Adipocyte (in vitro differentiated cells): ENCODE measurements at regions not wholly inside any gene's neighbourhood (a gene's known extent, or its start where the extent isn't known, plus 50 kb on each side); places are given as distances from the start of the nearest gene placed in this dataset.

Experiments
- DNase-seq: peaks from one replicate; pipeline ENCODE4 v3.0.0-alpha.2; 2015; ENCODE audit warnings: low read depth
- H3K27me3 ChIP-seq: replicated peaks from 2 replicates; pipeline ENCODE4 v1.7.0; 2013; ENCODE audit warnings: mild to moderate bottlenecking, low read length, moderate library complexity; ENCODE audit not compliant: control insufficient read depth, insufficient read depth
- H3K36me3 ChIP-seq: 2 replicates; pipeline ENCODE4 v1.7.0; 2013; ENCODE audit warnings: low read length, mild to moderate bottlenecking, moderate library complexity; ENCODE audit not compliant: control insufficient read depth, insufficient read depth, severe bottlenecking
- H3K4me1 ChIP-seq: 2 replicates; pipeline ENCODE4 v1.7.0; 2013; ENCODE audit warnings: mild to moderate bottlenecking, low read length, moderate library complexity; ENCODE audit not compliant: control insufficient read depth, insufficient read depth
- H3K4me3 ChIP-seq: 2 replicates; pipeline ENCODE4 v1.7.0; 2013; ENCODE audit warnings: mild to moderate bottlenecking, low read length, moderate library complexity
- H3K9ac ChIP-seq: 2 replicates; pipeline ENCODE4 v1.7.0; 2013; ENCODE audit warnings: mild to moderate bottlenecking, low read length, moderate library complexity
- H3K9me3 ChIP-seq: 2 replicates; pipeline ENCODE4 v1.7.0; 2013; ENCODE audit warnings: mild to moderate bottlenecking, low read length, moderate library complexity; ENCODE audit not compliant: control insufficient read depth

DNA sequence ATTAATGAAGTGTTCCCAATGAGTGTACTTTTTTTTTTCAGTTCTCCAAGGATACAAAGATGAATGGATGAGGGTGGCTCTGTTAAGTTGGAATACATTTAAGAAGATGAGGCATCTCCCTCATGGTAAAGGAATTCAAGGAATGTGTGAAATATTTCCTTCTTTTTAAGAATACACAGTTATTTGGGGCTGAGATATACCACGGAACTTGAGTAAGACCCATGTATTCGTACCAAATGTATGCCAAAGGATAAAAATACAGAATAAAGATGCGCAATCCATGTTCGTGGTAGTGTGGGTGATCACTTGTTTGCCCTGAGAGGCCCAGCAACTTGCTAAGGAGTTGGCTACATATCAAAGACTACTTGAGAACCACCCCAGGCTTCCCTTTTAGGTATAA is 164.2 kb upstream of the TCF21 start:
- H3K9ac ChIP-seq = no peak overlapping the region
- H3K27me3 ChIP-seq = no peaks in the 10 kb centered on the region
- H3K36me3 ChIP-seq = no peaks in the 10 kb centered on the region
- no peak overlapping the region for H3K4me3 ChIP-seq
- peaks cover 5% of the 10 kb centered on the region for H3K4me1 ChIP-seq
- DNase-seq = peak; percentile 18
- peaks cover 21% of the 10 kb centered on the region for H3K9me3 ChIP-seq

DNA sequence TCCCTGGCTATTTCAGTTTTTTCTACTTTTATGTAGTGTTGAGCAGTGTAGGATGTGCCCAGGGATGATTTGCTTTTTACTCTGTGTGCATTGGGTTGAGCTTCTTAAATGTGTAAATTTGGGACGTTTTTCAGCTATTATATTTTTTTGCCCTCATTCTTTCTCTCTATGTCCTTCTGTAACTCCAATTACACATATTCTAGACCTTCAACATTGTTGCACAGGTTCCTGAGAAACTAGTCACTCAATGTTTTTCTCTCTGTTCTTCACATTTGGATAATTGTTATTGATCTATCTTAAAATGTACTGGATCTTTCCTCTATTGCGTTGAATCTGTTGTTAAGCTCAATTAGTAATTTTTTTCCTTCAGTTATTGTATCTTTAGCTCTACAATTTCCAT is 162.7 kb upstream of the TCF21 start:
- DNase-seq = no peak
- no peak overlapping the region for H3K9ac ChIP-seq
- no peak overlapping the region for H3K4me3 ChIP-seq
- no peaks in the 10 kb centered on the region for H3K27me3 ChIP-seq
- H3K9me3 ChIP-seq = peaks cover 21% of the 10 kb centered on the region
- H3K36me3 ChIP-seq = no peaks in the 10 kb centered on the region
- H3K4me1 ChIP-seq = peaks cover 5% of the 10 kb centered on the region

DNA sequence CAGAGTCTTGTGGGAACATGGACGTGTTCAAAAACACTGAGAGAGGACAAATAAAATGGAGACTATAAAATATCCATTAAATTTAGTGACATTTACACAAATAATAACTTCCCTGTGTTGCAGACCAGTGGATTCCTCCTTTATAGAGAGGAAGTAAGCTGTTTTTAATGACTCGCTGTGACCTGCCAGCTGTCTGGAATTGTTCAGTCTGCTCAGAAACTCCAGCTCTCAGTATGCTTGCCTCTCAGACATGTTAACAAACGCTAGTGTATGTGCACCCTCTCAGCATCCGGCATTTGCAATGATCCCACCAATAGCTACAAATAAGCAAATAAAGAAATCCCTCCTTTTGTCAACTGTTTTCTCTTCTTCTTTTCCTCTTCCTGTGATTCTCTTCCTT is 158.0 kb upstream of the TCF21 start:
- Histone ChIP-seq H3K36me3 (no peaks in the 10 kb centered on the region), H3K9me3 (peaks cover 30% of the 10 kb centered on the region), H3K4me3 (no peak overlapping the region), H3K27me3 (no peaks in the 10 kb centered on the region), H3K9ac (no peak overlapping the region), H3K4me1 (no peaks in the 10 kb centered on the region)
- no peak for DNase-seq

DNA sequence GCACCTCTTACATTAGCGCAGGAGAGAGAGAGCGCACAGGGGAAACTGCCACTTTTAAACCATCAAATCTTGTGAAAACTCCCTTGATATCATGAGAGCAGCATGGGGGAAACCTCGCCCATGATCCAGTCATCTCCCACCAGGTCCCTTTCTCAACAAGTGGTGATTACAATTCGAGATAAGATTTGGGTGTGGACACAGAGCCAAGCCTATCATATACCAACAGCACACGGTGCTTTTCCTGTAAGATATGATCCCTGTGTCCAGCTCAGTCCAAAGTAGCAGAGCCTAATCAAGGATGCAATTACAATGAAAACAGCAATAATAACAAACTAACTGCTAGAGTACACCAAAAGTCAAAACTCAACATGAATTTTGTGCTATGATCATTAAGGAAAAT is 148.7 kb upstream of the TCF21 start:
- H3K9ac ChIP-seq = no peak overlapping the region
- DNase-seq = no peak
- H3K4me1 ChIP-seq = peaks cover 14% of the 10 kb centered on the region
- H3K4me3 ChIP-seq = no peak overlapping the region
- no peaks in the 10 kb centered on the region for H3K9me3 ChIP-seq
- no peaks in the 10 kb centered on the region for H3K36me3 ChIP-seq
- no peaks in the 10 kb centered on the region for H3K27me3 ChIP-seq

DNA sequence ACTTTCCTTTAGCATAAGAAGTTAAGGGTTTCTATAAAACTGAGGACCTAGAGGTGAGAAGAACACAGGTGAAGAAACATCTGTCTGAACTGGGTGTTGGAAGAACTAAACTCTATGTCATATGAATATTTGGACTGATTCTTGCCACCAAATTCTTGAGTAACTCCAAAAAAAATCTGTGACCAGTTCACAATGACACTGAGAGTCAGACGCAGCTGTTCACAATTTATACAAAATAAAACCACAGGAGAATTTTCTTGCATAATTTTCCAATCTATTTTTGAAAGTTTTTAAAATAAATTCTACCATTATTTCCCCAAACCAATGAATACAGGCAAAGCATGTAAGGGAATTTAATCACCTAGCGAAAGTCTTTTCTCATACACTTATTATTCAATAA is 148.1 kb upstream of the TCF21 start:
- Histone ChIP-seq H3K36me3 (no peaks in the 10 kb centered on the region), H3K4me3 (no peak overlapping the region), H3K27me3 (no peaks in the 10 kb centered on the region), H3K4me1 (peaks cover 14% of the 10 kb centered on the region), H3K9me3 (no peaks in the 10 kb centered on the region), H3K9ac (no peak overlapping the region)
- DNase-seq = no peak

DNA sequence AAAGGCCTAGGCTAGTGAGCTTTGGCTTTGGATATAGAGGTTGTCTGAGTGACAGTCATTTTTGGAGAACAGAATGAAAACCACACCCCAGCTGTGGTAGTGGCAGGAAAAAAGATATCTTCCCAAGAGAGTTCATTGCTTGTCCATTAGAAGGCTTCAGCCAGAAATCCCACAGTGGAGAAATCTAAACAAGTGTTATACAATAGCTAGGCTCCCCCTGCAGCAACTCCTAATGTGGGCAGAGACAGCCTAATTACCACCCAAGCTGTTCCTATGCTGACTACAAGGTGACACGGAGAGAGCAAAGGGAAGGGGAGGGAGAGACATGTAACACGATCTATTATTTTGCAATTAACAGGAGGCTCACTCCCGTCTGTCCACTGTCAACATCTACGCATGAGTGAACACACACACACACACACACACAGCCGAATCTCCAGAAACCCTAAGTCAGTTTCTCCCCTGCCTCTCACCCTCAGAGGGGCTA is 147.5 kb upstream of the TCF21 start:
- H3K9me3 ChIP-seq = no peaks in the 10 kb centered on the region
- H3K36me3 ChIP-seq = no peaks in the 10 kb centered on the region
- no peak overlapping the region for H3K4me3 ChIP-seq
- peak; percentile 25 for DNase-seq
- no peaks in the 10 kb centered on the region for H3K27me3 ChIP-seq
- H3K4me1 ChIP-seq = peaks cover 14% of the 10 kb centered on the region
- H3K9ac ChIP-seq = peak overlapping the region; percentile 5

DNA sequence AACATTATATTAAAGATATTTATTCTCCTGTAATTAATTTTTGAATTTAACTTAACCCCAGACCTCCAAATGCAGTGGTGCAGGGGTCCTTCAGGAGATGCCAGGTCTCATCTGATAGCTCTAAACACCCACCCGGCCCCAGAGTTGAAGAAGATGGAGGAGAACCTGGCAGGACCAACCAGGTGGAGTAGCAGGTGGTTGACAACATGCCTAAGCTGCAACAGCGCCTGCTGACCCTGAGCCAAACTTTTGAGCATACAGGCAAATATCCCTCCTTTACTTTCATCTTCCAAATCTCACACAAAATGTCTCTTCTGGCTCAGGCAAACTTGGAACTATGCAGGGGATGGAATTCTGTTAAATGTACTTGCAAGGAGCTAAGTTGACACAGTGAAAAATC is 145.3 kb upstream of the TCF21 start:
- no peaks in the 10 kb centered on the region for H3K9me3 ChIP-seq
- peaks cover 14% of the 10 kb centered on the region for H3K4me1 ChIP-seq
- H3K36me3 ChIP-seq = no peaks in the 10 kb centered on the region
- no peak overlapping the region for H3K4me3 ChIP-seq
- no peak for DNase-seq
- no peak overlapping the region for H3K9ac ChIP-seq
- no peaks in the 10 kb centered on the region for H3K27me3 ChIP-seq

DNA sequence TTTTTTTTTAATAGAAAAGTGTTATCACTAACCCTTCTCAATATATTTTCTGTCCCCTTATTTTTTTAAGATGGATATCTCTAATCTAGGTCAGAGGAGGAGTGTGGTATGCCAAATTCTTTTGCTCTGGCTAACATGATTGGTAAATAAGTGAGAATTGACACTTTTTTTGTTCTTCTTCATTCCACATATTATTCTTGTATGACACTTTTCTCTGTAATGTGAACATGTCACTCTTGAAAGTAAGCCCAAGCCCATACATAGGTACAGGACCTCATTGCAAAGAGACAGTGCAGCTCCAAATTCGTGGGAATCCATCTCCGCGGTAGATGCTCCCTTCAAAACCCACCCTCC is 142.5 kb upstream of the TCF21 start:
- H3K4me1 ChIP-seq = peaks cover 5% of the 10 kb centered on the region
- H3K9ac ChIP-seq = no peak overlapping the region
- H3K36me3 ChIP-seq = no peaks in the 10 kb centered on the region
- no peaks in the 10 kb centered on the region for H3K9me3 ChIP-seq
- no peak overlapping the region for H3K4me3 ChIP-seq
- DNase-seq = no peak
- no peaks in the 10 kb centered on the region for H3K27me3 ChIP-seq

DNA sequence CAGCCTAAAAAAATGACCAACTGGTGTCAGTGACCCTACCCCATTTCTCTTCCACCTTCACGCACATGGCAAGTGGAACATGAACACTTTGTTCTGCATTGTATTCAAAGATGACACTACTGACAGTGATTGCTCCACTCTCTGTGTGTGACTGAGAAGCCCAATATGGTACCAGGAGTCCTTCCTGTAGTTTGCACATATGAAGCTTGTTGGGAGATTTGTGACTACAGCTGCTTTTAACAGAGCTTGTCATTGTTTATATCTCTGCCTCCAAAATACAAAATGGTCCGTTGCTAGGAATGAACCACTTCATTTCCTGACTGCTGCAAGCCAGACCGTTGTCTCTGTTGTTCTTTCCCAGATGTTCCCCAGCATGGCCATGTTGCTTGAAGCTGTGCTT is 140.3 kb upstream of the TCF21 start:
- no peak overlapping the region for H3K9ac ChIP-seq
- H3K27me3 ChIP-seq = no peaks in the 10 kb centered on the region
- no peak overlapping the region for H3K4me3 ChIP-seq
- peaks cover 13% of the 10 kb centered on the region for H3K4me1 ChIP-seq
- H3K36me3 ChIP-seq = no peaks in the 10 kb centered on the region
- no peaks in the 10 kb centered on the region for H3K9me3 ChIP-seq
- no peak for DNase-seq

DNA sequence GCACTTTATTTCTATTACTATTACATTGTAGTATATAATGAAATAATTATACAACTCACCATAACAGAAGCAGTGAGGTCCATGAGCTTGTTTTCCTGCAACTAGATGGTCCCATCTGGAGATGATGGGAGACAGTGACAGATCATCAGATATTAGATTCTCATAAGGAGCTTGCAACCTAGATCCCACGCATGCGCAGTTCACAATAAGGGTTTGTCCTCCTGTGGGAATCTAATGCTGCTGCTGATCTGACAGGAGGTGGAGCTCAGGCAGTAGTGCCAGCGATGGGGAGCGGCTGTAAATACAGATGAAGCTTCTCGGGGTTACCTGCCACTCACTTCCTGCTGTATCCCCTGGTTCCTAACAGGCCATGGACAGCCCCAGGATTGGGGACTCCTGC is 139.5 kb upstream of the TCF21 start:
- DNase-seq = no peak
- no peak overlapping the region for H3K4me3 ChIP-seq
- no peaks in the 10 kb centered on the region for H3K9me3 ChIP-seq
- no peaks in the 10 kb centered on the region for H3K27me3 ChIP-seq
- H3K9ac ChIP-seq = no peak overlapping the region
- H3K36me3 ChIP-seq = no peaks in the 10 kb centered on the region
- H3K4me1 ChIP-seq = peaks cover 17% of the 10 kb centered on the region

DNA sequence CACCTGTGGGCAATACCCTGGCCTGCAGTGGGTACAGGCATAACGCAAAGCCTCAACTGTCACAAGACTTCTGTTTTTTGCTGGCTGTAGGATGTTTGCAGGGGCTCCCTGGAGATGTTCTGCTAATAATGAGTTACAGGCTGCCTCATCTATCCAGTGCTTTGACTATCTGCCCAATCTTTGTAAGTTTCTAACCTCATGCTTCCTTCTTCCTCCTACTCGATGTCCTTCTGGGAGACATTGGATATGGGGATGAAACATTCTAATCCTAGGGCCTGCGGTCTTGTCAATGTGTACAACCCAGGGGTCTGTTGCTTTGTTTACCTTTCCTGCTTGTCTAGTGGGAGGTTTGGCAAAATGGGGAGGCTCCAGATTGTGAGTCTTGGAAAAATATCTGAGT is 136.8 kb upstream of the TCF21 start:
- Histone ChIP-seq H3K4me3 (no peak overlapping the region), H3K4me1 (peaks cover 44% of the 10 kb centered on the region), H3K9me3 (no peaks in the 10 kb centered on the region), H3K27me3 (no peaks in the 10 kb centered on the region), H3K36me3 (no peaks in the 10 kb centered on the region), H3K9ac (peak overlapping the region; percentile 5)
- DNase-seq = no peak

DNA sequence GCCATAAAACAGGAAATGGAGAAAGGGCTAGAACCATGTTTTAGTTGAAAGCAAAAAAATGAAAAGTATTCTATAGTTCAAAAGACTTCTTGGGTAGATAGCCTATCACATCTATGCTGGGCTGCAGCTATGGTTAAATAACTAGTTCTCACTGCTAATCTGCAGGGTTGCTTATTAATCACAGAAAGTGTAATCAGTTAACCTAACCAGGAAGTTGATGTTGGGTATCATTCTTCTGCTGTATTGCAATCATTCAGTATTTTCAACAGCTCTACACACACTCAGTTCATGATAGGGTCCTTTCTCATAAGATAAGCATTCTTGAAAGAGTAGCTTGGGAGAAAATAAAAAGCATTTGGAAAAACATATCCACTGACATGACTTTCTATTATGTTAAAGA is 135.2 kb upstream of the TCF21 start:
- H3K9me3 ChIP-seq = no peaks in the 10 kb centered on the region
- no peak for DNase-seq
- peaks cover 58% of the 10 kb centered on the region for H3K4me1 ChIP-seq
- H3K9ac ChIP-seq = no peak overlapping the region
- H3K36me3 ChIP-seq = no peaks in the 10 kb centered on the region
- H3K27me3 ChIP-seq = no peaks in the 10 kb centered on the region
- no peak overlapping the region for H3K4me3 ChIP-seq
